GM19239 (cell line): ENCODE measurements at regions not wholly inside any gene's neighbourhood (a gene's known extent, or its start where the extent isn't known, plus 50 kb on each side); places are given as distances from the start of the nearest gene placed in this dataset.
"Not testable (repeated sequence)": the region's sequence is repeated elsewhere in the genome, so short reads cannot be mapped to it uniquely, and the experiment has no call there.

ENCODE experiments used
- DNase-seq: peaks from one replicate; pipeline ENCODE4 v3.0.0; 2011; ENCODE audit warnings: low spot score; ENCODE audit not compliant: insufficient read length
- FAIRE-seq: peaks from 2 replicates; lab custom pipeline; 2011; peaks lifted over from hg19 to GRCh38; lab: Jason Lieb, UNC

DNA sequence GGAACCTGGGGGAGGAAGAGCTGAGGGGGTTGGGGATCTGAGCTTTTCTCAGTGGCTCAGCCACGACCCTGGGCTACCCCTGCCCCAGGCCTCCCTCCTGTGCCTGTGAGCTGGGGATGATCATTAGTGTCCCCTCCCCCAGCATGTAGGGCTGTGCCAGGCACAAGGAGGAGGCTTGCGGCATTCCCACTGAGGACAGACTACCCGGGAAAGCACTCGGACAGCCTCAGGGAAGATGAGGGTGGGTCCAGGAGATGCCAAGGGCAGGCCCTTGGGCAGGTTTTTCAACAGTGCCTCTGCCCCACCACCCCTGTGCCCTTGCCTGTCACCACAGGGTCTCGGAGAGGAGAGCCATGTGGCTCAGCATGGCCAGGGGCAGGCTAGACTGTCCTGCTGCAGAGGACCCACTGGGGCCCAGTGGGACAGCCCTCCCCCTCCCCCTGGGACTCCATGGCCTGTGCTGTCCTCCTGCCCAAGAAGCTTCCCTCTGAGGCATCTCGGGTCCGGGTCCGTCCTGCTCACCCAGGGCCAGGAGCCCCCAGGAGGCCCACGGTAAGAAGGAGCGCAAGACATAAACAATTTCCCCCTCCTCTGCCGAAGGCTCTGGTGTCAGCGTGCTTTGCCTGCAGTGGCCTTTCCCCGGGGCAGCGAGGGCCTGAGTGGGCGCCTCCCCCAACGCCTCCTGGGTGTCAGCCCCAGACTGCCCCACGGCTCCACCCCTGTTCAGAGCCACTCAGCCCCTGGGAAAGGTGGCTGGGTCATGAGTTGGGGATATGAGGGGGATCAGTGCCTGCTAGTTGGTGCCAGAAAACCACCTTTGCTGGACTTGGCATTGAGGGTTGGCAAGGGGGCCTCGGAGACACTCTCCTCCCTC, 192.5 kb downstream of the GOLGA6L6 start:
- FAIRE-seq (no peak), DNase-seq (peak; percentile 28)

GRCh38 chr15:20348291-20348899, 193.2 kb downstream of the GOLGA6L6 start:
- FAIRE-seq (no peak), DNase-seq (no peak)

GRCh38 chr15:20346082-20346805, 195.4 kb downstream of the GOLGA6L6 start:
- FAIRE-seq = no peak

GRCh38 chr15:20345401-20345958, 196.1 kb downstream of the GOLGA6L6 start:
- no peak for FAIRE-seq
- peak; percentile 39 for DNase-seq

More at GRCh38 chr15:20346082-20346805, 195.4 kb downstream of the GOLGA6L6 start:
- peak; percentile 26 for DNase-seq

GRCh38 chr15:20344601-20345400, 196.8 kb downstream of the GOLGA6L6 start:
- DNase-seq (peak; percentile 38), FAIRE-seq (no peak)

DNA sequence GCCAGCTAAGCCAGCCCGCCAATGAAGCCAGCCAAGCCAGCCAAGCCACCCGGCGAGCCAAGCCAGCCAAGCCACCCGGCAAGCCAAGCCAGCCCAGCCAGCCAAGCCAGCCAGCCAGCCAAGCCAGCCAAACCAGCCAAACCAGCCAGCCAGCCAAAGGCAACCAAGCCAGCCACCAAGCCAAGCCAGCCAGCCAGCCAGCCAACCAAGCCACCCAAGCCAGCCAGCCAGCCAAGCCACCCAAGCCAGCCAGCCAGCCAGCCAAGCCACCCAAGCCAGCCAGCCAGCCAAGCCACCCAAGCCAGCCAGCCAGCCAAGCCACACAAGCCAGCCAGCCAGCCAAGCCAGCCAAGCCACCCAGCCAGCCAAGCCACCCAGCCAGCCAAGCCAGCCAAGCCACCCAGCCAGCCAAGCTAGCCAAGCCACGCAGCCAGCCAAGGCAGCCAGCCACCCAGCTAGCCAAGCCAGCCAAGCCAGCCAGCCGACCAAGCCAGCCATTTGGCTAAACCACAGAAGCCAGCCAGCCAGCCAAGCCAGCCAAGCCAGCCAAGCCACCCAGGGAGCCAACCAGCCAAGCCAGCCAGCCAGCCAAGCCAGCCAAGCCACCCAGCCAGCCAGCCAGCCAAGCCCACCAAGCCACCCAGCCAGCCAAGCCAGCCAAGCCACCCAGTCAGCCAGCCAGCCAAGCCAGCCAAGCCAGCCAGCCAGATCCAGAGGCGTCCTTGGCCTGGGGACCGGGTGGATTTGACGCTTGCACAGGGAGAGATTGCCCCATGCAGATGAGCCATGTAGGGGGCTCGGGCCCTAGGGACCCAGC, 198.0 kb downstream of the GOLGA6L6 start:
- not testable (repeated sequence) for DNase-seq, FAIRE-seq

DNA sequence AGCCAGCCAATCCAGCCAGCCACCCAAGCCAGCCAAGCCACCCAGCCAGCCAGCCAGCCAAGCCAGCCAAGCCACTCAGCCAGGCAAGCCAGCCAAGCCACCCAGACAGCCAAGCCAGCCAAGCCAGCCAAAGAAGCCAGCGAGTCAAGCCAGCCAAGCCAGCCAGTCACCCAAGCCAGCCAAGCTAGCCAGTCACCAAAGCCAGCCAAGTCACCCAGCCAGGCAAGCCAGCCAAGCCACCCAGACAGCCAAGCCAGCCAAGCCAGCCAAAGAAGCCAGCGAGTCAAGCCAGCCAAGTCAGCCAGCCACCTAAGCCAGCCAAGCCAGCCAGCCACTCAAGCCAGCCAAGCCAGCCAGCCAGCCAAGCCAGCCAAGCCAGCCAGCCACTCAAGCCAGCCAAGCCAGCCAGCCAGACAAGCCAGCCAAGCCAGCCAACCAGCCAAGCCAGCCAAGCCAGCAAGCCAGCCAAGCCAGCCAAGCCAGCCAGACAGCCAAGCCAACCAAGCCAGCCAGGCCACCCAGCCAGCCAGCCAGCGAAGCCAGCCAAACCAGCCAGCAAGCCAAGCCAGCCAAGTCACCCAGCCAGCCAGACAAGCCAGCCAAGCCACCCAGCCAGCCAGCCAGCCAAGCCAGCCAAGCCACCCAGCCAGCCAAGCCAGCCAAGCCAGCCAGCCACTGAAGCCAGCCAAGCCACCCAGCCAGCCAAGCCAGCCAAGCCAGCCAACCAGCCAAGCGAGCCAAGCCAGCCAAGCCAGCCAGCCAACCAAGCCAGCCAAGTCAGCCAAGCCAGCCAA, 198.8 kb downstream of the GOLGA6L6 start:
- not testable (repeated sequence) for FAIRE-seq, DNase-seq

DNA sequence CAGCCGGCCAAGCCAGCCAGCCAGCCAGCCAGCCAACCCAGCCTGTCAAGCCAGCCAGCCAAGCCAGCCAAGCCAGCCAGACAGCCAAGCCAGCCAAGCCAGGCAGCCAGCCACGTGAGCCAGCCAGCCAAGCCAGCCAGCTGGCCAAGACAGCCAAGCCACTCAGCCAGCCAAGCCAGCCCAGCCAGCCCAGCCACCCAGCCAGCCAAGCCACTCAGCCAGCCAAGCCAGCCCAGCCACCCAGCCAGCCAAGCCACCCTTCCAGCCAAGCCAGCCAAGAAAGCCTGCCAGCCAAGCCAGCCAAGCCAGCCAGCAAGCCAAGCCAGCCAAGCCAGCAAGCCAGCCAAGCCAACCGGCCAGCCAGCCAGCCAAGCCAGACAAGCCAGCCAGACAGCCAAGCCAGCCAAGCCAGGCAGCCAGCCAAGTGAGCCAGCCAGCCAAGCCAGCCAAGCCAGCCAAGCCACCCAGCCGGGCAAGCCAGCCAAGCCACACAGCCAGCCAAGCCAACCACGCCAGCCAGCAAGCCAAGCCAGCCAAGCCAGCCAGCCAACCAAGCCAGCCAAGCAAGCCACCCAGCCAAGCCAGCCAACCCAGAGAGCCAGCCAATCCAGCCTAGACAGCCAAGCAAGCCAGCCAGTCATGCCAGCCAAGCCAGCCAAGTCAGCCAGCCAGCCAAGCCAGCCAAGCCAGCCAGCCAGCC, 199.5 kb downstream of the GOLGA6L6 start:
- DNase-seq = peak; percentile 30
- FAIRE-seq = no peak

DNA sequence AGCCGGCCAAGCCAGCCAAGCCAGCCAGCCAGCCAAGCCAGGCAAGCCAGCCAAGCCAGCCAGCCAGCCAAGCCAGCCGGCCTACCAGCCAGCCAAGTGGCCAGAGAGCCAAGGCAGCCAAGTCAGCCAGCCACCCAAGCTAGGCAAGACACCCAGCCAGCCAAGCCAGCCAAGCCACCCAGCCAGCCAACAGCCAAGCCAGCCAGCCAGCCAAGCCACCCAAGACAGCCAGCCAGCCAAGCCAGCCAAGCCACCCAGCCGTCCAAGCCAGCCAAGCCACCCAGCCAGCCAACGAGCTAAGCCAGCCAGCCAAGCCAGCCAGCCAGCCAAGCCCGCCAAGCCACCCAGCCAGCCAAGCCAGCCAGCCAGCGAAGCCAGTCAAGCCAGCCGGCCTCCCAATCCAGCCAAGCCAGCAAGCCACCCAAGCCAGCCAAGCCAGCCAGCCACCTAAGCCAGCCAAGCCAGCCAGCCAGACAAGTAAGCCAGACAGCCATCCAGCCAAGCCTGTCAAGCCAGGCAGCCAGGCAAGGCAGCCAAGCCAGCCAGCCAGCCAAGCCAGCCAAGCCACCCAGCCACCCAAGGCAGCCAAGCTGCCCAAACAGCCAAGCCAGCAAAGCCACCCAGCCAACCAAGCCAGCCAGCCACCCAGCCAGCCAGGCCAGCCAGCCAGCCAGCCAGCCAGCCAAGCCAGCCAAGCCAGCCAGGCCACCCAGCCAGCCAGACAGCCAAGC, 200.5 kb downstream of the GOLGA6L6 start:
- no peak for FAIRE-seq
- peak; percentile 56 for DNase-seq

- no peak for FAIRE-seq
- peak; percentile 64 for DNase-seq
These were observed 201.2 kb downstream of the GOLGA6L6 start for GRCh38 chr15:20340331-20340811.

DNA sequence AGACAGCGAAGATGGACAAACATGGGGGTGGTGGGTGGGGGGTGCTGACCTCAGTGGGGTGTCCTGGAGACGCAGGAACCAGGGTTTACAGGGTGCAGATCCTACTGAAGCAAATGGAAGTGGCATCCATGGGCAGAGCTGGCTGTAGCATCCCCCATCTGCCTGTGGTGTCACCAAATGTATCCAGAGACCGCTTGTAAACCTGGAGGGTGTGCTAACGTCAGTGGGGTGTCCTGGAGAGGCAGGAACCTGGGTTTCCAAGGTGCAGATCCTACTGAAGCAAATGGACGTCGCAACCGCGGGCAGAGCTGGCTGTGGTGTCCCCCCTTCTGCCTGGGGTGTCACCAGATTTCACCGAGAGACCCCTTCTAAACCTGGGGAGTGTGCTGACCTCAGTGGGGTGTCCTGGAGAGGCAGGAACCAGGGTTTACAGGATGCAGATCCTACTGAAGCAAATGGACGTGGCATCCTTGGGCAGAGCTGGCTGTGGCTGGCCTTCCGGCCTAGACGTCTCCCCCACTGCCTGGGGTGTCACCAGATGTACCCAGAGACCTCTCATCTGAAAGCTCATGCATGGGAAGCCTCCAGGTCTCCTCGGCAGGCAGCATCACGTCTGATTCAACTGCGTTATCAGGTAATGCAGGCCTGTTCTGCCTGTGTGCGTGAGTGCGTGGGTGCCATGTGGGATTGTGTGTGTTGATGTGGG, 202.4 kb downstream of the GOLGA6L6 start:
- not testable (repeated sequence) for DNase-seq, FAIRE-seq

DNA sequence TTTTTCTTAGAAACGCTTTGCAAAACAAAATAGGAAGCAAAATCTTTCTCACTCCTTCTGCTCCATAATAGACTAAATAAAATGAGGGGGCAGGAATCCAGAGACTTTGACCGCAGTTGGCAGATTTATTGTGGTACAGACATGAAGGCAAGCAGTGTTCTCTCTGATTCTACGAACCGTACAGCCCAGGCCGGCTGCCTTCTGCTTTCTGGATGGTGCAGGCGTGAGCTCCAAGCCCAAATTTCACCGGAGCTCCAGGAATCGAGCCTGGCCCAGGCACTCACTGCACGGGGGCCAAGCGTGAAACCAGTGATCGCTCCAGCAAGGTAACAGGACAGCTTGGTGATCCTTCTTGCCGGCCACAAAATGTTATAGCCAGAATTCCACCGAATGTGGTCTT, 202.9 kb downstream of the GOLGA6L6 start:
- not testable (repeated sequence) for FAIRE-seq, DNase-seq

GRCh38 chr15:20337238-20337637, 204.4 kb downstream of the GOLGA6L6 start:
- DNase-seq, FAIRE-seq: not testable (repeated sequence)

GRCh38 chr15:20334451-20334850, 207.1 kb downstream of the GOLGA6L6 start:
- not testable (repeated sequence) for FAIRE-seq, DNase-seq

GRCh38 chr15:20325751-20326150, 215.8 kb downstream of the GOLGA6L6 start:
- FAIRE-seq, DNase-seq: not testable (repeated sequence)

GRCh38 chr15:20317132-20317531, 224.5 kb downstream of the GOLGA6L6 start:
- not testable (repeated sequence) for DNase-seq
- peak; percentile 73 for FAIRE-seq
